Activated T-cell treated with anti-CD3 and anti-CD28 coated beads, Interleukin-2, amount 50 U/mL, for 4 hours (primary cell): ENCODE measurements at regions not wholly inside any gene's neighbourhood (a gene's known extent, or its start where the extent isn't known, plus 50 kb on each side); places are given as distances from the start of the nearest gene placed in this dataset.
A peak's percentile ranks its signal among the peaks of the same experiment; 100 is the strongest.
"Not testable (repeated sequence)": the region's sequence is repeated elsewhere in the genome, so short reads cannot be mapped to it uniquely, and the experiment has no call there.

Source experiments
- ATAC-seq, 2 donors: fragments of 200-7000 bp; cut with Tn5 transposase; one replicate each; pipeline ENCODE4 v1.10.0; 2021
- DNase-seq: peaks from one replicate; pipeline ENCODE4 v3.0.0-alpha.2; 2020
- H3K27me3 Mint-ChIP-seq: one replicate; pipeline ENCODE4 v1.8.0; 2021; ENCODE audit warnings: low read depth, mixed read lengths
- H3K36me3 Mint-ChIP-seq: one replicate; pipeline ENCODE4 v1.8.0; 2022; ENCODE audit warnings: mixed read lengths; ENCODE audit not compliant: insufficient read depth
- H3K4me1 Mint-ChIP-seq: one replicate; pipeline ENCODE4 v1.8.0; 2021; ENCODE audit warnings: low read depth, mixed read lengths
- H3K4me3 Mint-ChIP-seq: one replicate; pipeline ENCODE4 v1.8.0; 2021; ENCODE audit warnings: mild to moderate bottlenecking, moderate library complexity, mixed read lengths
- H3K9me3 Mint-ChIP-seq: one replicate; pipeline ENCODE4 v1.8.0; 2021; ENCODE audit warnings: mixed read lengths

DNA sequence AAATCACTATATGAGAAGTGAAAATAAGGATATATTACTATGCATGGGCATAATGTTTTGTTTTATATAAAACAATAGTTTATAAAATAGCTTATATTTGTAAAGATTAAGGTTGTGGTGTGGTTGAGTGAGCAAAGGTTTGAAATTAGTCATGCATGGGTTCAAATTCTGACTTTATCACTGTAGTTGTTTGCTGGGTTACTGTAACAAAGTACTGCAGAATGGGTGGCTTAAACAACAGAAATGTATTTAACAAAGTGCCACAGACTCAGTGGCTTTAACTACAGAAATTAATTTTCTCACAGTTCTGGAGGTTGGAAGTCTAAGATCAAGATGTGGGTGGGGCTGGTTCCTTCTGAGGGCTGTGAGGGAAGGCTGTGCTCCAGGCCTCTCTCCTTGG, 184.8 kb upstream of the THRB start:
- Mint-ChIP-seq H3K27me3 (no peaks in the 10 kb centered on the region), H3K4me3 (no peak overlapping the region), H3K9me3 (no peaks in the 10 kb centered on the region), H3K4me1 (peaks cover 5% of the 10 kb centered on the region), H3K36me3 (no peaks in the 10 kb centered on the region)
- ATAC-seq (no peak), DNase-seq (no peak)

DNA sequence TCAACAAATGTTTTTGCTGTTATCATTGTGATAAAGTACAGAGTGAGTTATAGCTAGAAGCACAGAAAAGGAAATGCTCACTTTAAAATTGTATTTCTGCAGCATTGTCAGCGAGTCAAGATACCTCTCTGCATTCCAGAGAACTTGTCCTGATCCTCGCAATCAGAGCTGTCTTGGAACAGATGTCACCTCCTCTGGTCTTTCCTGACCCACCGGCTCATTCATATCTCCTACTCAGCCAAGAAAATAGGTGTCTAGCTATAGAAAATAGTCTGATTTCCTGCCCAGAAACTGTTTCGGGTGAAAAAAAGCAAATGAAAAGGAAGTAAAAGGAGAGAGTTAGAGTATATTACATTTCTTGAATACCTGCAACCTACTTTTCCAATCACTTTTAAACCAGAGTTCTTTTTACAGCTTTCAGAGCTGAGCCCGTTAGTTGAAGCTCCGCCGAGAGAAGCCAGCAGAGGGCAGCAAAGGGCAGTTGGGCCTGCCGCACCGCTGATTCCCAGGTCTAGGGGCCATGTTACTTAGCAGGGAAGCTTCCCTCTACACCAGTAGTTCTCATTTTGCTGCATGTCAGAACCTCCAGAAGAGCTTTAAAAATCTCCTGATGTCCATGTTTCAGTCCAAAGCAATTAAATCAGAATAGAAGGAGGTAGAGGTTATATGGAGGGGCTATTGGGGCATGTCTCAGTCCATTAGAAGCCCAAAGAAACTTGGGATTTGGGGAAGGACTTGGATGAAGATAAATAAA, 185.7 kb upstream of the THRB start:
- H3K36me3 Mint-ChIP-seq, result no peaks in the 10 kb centered on the region
- H3K27me3 Mint-ChIP-seq, result no peaks in the 10 kb centered on the region
- peaks cover 5% of the 10 kb centered on the region for H3K4me1 Mint-ChIP-seq
- ATAC-seq, result peak; percentile 50 to 54
- no peaks in the 10 kb centered on the region for H3K9me3 Mint-ChIP-seq
- peak; percentile 13 for DNase-seq
- H3K4me3 Mint-ChIP-seq, result no peak overlapping the region

DNA sequence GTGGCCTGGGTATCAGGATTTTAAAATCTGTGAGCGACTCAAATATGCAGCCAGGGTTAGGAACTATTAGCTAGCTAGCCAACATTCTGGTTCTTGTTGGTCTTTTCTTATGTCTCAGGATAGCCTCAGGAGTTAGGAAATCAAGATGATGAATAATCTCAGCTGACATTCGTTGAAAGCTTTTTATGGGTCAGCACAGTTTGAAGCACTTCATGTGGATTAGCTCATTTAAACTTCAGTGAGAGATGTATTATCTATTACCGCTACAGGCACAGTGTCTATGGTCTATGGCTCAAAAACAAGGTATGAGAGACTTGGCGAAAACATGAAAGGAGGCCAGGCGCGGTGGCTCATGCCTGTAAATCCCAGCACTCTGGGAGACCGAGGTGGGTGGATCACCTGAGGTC, 187.5 kb upstream of the THRB start:
- Mint-ChIP-seq H3K4me1 (peaks cover 5% of the 10 kb centered on the region), H3K4me3 (no peak overlapping the region), H3K36me3 (no peaks in the 10 kb centered on the region), H3K9me3 (no peaks in the 10 kb centered on the region), H3K27me3 (no peaks in the 10 kb centered on the region)
- DNase-seq (no peak), ATAC-seq (no peak)

DNA sequence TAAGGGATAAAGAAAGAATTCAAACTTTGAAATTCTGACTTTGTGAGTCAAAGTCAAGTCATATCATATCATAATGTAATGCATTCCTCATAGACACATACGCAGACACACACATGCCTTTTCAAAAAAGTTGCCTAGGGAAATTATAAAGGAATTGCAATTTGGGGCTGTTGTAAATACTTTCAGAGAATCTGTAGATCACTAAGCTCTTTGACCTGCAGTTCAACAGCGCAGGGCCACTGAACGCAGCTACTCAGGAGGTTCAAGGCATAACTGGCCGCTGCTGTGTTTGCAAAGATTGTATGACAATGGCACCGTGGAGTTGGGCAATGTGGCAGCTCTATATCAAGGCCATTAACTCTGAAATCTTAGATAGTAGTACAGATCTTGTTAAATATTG, 188.4 kb upstream of the THRB start:
- Mint-ChIP-seq H3K27me3 (no peaks in the 10 kb centered on the region), H3K9me3 (no peaks in the 10 kb centered on the region), H3K4me1 (peaks cover 4% of the 10 kb centered on the region), H3K4me3 (no peak overlapping the region), H3K36me3 (no peaks in the 10 kb centered on the region)
- DNase-seq (no peak), ATAC-seq (no peak)

DNA sequence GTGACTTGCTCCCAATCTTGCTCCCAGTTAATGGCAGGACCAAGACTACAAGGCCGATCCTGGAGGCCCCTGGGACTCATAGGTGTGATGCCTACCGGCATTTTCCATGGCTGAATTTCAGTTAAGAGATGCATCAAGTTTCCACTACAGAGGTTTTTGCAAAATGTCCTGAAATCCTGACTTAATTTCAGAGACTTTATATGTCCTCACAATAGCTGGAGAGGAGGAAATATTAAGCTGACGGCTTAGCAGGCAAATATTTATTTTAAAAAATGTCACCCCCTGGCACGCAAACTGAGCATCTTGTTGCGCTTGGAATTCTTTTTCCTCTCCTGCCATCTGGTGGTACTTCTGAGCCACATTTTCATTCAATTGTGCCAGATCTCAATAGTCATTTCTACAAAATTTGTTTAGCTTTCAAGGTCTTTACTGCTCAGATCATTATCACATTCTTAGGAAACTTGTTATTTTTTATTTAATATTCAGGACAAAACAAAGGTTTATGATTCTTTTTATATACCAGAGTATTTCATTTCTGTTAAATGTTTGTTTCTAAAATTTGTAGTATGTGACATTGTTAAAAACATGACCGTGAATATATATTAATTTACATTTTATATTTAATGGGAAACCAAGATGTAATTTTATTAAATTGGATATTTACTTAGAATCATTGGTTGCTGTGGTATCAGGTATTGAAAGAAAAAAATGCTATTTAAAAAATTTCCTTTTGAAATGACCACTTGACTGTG, 189.2 kb upstream of the THRB start:
- DNase-seq (no peak), ATAC-seq (no peak)
- no peaks in the 10 kb centered on the region for H3K4me1 Mint-ChIP-seq
- no peak overlapping the region for H3K4me3 Mint-ChIP-seq
- no peaks in the 10 kb centered on the region for H3K36me3 Mint-ChIP-seq
- H3K9me3 Mint-ChIP-seq, result no peaks in the 10 kb centered on the region
- no peaks in the 10 kb centered on the region for H3K27me3 Mint-ChIP-seq

DNA sequence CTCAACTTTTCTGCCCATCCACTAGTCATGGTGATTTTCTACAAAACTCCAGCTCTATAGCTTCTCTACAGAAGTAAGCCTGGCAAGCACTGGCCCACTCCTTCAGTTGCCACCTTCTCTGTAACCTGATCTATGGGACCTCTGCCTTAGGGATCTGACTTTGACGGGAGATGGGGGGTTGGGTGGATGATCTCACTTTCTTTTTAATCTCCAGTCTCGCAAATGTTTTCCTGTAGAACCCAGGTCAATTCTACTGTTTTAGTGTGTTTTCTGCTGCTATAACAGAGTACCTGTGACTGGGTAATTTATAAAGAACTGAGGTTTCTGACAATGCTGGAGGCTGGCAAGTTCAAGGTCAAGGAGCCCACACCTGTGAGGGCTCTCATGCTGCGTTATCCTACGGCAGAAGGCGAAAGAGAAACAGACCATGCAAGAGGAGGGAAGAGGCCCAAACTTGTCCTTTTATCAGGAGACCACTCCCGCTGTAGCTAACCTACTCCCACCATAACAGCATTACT, 189.9 kb upstream of the THRB start:
- no peak overlapping the region for H3K4me3 Mint-ChIP-seq
- H3K36me3 Mint-ChIP-seq, result no peaks in the 10 kb centered on the region
- no peaks in the 10 kb centered on the region for H3K9me3 Mint-ChIP-seq
- no peaks in the 10 kb centered on the region for H3K4me1 Mint-ChIP-seq
- H3K27me3 Mint-ChIP-seq, result no peaks in the 10 kb centered on the region
- no peak for DNase-seq
- ATAC-seq, result no peak

DNA sequence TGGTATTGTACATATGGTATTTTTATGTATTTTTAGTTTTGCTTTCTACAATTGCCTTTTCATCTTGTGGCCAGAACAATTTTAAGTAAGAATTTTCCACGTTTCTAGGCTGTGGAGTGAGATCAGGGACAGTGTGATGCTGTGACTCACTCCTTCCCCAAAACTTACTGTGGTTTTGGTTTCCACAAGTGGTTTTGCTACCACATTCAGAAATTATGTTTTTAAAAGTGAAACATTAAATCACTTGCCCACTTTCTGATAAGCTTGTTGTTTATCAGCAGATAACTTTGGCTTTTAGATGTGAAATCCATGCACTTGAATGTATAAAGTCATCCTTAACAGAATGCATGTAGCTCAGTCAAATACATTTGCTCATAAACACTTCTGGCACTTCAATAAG, 192.2 kb upstream of the THRB start:
- no peaks in the 10 kb centered on the region for H3K36me3 Mint-ChIP-seq
- H3K4me3 Mint-ChIP-seq, result no peak overlapping the region
- H3K27me3 Mint-ChIP-seq, result no peaks in the 10 kb centered on the region
- no peak for DNase-seq
- H3K9me3 Mint-ChIP-seq, result no peaks in the 10 kb centered on the region
- ATAC-seq, result peak; percentile 48 to 50
- no peaks in the 10 kb centered on the region for H3K4me1 Mint-ChIP-seq

DNA sequence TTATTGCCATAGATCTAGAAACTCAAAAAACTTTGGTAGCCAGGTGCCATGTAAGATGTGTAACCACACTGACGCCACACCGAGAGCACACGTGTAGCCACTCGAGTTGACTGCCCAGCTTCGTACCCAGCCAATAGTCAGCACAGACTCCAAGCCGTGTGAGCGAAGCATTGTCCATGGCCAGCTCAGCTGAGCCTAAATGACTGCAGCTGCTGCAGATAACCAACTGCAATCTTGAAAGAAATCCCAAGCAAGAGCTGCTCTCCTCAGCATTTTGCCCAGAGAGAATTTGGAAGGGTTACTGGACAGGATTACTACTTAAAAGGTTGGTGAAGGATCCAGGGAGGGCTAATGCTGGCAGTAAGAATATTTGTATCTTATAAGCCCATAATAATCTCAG, 193.0 kb upstream of the THRB start:
- H3K36me3 Mint-ChIP-seq, result no peaks in the 10 kb centered on the region
- H3K4me3 Mint-ChIP-seq, result no peak overlapping the region
- no peaks in the 10 kb centered on the region for H3K27me3 Mint-ChIP-seq
- ATAC-seq (no peak), DNase-seq (no peak)
- no peaks in the 10 kb centered on the region for H3K9me3 Mint-ChIP-seq
- no peaks in the 10 kb centered on the region for H3K4me1 Mint-ChIP-seq

DNA sequence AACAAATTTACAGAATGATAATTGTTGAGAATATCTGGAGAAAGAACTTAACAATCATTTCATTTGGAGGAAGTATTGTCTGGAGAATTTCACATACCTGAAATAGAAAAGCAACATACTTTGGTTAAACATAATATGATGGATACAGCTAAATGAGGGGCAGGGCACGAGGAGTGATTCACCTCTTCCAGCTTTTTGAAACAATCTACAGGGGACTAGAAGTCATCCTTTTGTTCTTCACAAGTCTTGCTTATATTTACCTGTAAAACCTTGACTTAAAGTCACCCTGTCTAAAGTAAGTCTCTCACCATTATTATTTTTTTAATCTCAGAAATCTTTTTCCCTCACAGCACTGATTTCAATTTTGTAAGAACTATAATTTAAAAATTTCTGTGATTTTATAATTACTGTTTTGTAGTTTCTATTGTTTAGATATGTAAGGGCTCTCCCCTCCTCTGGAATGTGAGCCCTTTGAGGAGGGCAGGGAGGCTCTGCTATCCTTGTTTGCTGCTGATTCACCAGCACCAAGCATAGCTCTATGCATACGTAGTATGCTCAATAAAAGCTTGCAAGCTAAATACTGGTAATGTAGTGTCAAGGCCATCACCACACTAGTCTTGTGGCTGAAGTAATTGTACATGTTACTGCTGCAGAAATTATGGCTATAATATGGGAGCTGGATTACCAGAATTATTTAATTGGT, 193.9 kb upstream of the THRB start:
- Mint-ChIP-seq H3K4me1 (no peaks in the 10 kb centered on the region), H3K9me3 (no peaks in the 10 kb centered on the region), H3K4me3 (no peak overlapping the region), H3K27me3 (no peaks in the 10 kb centered on the region), H3K36me3 (no peaks in the 10 kb centered on the region)
- DNase-seq (no peak), ATAC-seq (no peak)

DNA sequence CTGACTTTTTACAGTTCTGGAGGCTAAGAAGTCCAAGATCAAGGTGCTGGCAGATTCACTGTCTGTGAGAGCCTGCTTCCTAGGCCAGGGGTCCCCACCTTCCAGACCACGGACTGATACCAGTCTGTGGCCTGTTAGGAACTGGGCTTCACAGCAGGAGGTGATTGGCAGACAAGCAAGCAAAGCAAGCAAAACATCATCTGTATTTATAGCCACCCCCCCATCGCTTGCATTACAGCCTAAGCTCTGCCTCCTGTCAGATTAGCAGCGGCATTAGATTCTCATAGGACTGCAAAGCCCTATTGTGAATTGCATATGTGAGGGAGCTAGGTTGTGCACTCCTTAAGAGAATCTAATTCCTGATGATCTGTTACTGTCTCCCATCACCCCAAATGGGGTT, 194.7 kb upstream of the THRB start:
- DNase-seq (no peak), ATAC-seq (no peak)
- no peaks in the 10 kb centered on the region for H3K4me1 Mint-ChIP-seq
- H3K27me3 Mint-ChIP-seq, result no peaks in the 10 kb centered on the region
- H3K4me3 Mint-ChIP-seq, result no peak overlapping the region
- no peaks in the 10 kb centered on the region for H3K36me3 Mint-ChIP-seq
- no peaks in the 10 kb centered on the region for H3K9me3 Mint-ChIP-seq

DNA sequence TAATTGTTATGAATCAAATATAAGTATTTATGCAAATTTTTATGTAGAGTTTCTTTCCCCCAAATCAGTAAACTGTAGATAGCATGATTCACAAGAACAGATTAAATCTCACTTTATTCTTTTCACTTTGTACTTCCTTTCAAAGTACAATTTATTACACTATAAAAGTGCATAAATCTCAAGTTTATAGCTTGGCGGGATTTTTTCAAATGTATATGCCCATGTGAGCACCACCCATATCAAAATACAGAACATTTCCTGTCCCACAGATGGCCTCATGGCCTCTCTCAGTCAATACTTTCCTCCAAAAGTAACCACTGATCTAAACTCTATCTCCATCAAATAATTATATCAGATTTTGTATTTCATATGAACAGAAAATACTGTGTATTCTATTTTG, 196.1 kb upstream of the THRB start:
- DNase-seq (no peak), ATAC-seq (no peak)
- Mint-ChIP-seq H3K36me3 (no peaks in the 10 kb centered on the region), H3K4me1 (no peaks in the 10 kb centered on the region), H3K27me3 (no peaks in the 10 kb centered on the region), H3K4me3 (no peak overlapping the region), H3K9me3 (no peaks in the 10 kb centered on the region)

DNA sequence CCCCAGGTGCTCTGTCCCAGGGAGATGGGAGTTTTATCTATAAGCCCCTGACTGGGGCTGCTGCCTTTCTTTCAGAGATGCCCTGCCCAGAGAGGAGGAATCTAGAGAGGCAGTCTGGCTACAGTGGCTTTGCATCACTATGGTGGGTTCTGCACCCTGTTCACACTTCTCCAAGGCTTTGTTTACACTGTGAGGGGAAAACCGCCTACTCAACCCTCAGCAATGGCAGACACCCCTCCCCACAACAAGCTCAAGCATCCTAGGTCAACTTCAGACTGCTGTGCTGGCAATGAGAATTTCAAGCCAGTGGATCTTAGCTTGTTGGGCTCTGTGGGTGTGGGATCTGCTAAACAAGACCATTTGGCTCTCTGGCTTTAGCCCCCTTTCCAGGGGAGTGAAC, 204.4 kb upstream of the THRB start:
- not testable (repeated sequence) for H3K9me3 Mint-ChIP-seq, H3K4me1 Mint-ChIP-seq, H3K4me3 Mint-ChIP-seq, H3K36me3 Mint-ChIP-seq, DNase-seq, H3K27me3 Mint-ChIP-seq, ATAC-seq

DNA sequence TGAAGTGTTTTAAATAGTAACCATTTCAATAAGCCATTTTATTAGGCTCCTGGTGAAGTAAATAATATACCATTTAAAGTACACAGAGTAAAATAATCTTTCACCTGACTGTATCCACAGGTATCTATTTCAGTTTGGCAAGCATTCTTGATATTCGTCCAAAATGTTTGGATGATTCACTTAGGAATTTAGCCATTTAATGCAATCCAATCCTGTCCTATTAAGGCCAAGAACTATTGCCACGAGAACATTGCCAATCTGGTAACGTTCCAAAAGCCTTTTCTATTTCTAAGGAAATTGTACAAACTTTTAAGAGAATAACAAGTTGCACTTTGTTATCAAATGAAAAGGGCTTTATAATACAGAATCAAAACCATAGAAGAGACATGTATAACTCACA, 209.8 kb upstream of the THRB start:
- no peaks in the 10 kb centered on the region for H3K9me3 Mint-ChIP-seq
- ATAC-seq, result no peak
- no peaks in the 10 kb centered on the region for H3K36me3 Mint-ChIP-seq
- no peak overlapping the region for H3K4me3 Mint-ChIP-seq
- H3K27me3 Mint-ChIP-seq, result peaks cover 2% of the 10 kb centered on the region
- no peak for DNase-seq
- no peaks in the 10 kb centered on the region for H3K4me1 Mint-ChIP-seq

DNA sequence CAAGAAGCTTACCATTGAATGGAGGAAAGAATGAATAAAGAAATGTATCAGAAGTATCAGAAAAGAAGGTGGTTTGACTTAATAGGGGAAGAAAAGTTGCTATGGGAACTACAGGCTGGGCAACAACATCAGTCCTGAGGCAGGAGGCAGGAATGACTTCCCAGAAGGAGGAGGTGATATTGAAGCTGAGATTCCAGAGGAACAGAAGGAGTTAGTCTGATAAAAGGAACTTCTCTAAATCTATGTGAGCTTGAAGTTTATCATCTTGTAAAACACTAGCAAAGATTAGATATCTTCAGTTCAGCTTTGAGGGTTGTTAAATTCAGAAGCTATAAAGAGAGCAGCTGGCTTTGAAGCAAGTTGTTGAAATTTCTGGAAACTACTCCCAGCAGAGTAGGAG, 213.3 kb upstream of the THRB start:
- DNase-seq (no peak), ATAC-seq (no peak)
- Mint-ChIP-seq H3K4me3 (no peak overlapping the region), H3K27me3 (peaks cover 2% of the 10 kb centered on the region), H3K4me1 (no peaks in the 10 kb centered on the region), H3K9me3 (no peaks in the 10 kb centered on the region), H3K36me3 (no peaks in the 10 kb centered on the region)

DNA sequence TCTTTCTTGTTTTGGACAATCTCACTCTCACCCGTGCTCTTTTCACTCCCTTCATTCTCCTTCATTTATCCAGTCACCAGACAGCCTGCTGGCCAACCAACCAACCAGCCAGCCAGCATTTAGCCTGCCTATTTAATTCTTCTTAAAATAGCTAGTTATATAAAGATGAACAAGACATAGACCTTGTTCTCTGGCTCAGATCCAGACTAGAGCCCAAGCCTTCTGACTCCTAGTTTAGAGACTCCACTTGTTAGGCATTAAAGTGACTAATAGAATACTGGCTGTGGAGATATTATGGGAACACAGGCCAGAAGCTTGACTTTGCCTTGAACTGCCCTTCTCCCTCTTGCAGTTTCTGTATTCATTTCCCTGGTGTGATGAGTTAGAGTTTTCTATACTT, 215.3 kb upstream of the THRB start:
- Mint-ChIP-seq H3K36me3 (no peaks in the 10 kb centered on the region), H3K9me3 (no peaks in the 10 kb centered on the region), H3K4me3 (no peak overlapping the region), H3K4me1 (no peaks in the 10 kb centered on the region), H3K27me3 (no peaks in the 10 kb centered on the region)
- DNase-seq (no peak), ATAC-seq (no peak)
